B cell (primary cell): ENCODE measurements at regions not wholly inside any gene's neighbourhood (a gene's known extent, or its start where the extent isn't known, plus 50 kb on each side); places are given as distances from the start of the nearest gene placed in this dataset.

Experiments used
- ATAC-seq: fragments of 200-7000 bp; cut with Tn5 transposase; one replicate; pipeline ENCODE4 v1.10.0; 2021; ENCODE audit warnings: low read depth, mild to moderate bottlenecking, moderate number of reproducible peaks, moderate library complexity
- CTCF ChIA-PET: fragments of 350-600 bp; sonication (Branson Sonifier 250); formaldehyde crosslinking; loops from one replicate; lab custom pipeline; 2021; ENCODE audit warnings: antibody characterized with exemption, inconsistent platforms; lab: Charles Lee
- POLR2A ChIA-PET: fragments of 350-600 bp; sonication (Branson Sonifier 250); formaldehyde crosslinking; loops from one replicate; lab custom pipeline; 2021; ENCODE audit warnings: antibody characterized with exemption; lab: Charles Lee
- DNase-seq: peaks from one replicate; pipeline ENCODE4 v3.0.0; 2013
- H2AFZ ChIP-seq: 2 replicates; pipeline ENCODE4 v1.6.1; 2012; ENCODE audit warnings: mild to moderate bottlenecking, low read depth, low read length; ENCODE audit not compliant: insufficient read depth, poor library complexity, severe bottlenecking
- H3K27ac ChIP-seq, 2 donors: 1 replicate in 1 of 2; 2 replicates in 1 of 2; pipeline ENCODE4 v1.5.1; 2012 to 2013; ENCODE audit warnings: low read length in 2 of 2, mild to moderate bottlenecking in 2 of 2, moderate library complexity in 1 of 2
- H3K27me3 ChIP-seq, 4 experiments: fragments of 200-600 bp in 1 of 4; sonication (generic) in 1 of 4; replicated peaks in 1 of 4; 1 replicate in 2 of 4; 2 replicates in 2 of 4; pipeline versions ENCODE4 v1.6.1 to v1.7.0; 2013 to 2016; ENCODE audit warnings: low read length in 3 of 4, mild to moderate bottlenecking in 2 of 4, mixed read lengths in 1 of 4, moderate library complexity in 1 of 4; ENCODE audit not compliant: insufficient read depth in 4 of 4, control insufficient read depth in 3 of 4; ENCODE audit errors: control extremely low read depth in 1 of 4
- H3K36me3 ChIP-seq, 2 experiments: replicated peaks in 1 of 2; 1 replicate in 1 of 2; 2 replicates in 1 of 2; pipeline versions ENCODE4 v1.6.1 to v1.7.1; 2013; ENCODE audit warnings: low read length in 1 of 2; ENCODE audit not compliant: insufficient read depth in 2 of 2, control insufficient read depth in 1 of 2; ENCODE audit errors: control extremely low read depth in 1 of 2, extremely low read depth in 1 of 2
- H3K4me1 ChIP-seq, 2 donors: fragments of 200-600 bp in 1 of 2; sonication (generic) in 1 of 2; 1 replicate in 1 of 2; 2 replicates in 1 of 2; pipeline versions ENCODE4 v1.5.1 to v1.6.1; 2013 to 2017; ENCODE audit warnings: low read length in 2 of 2; ENCODE audit not compliant: control insufficient read depth in 2 of 2, insufficient read depth in 2 of 2
- H3K4me2 ChIP-seq: replicated peaks from 2 replicates; pipeline ENCODE3; 2012; ENCODE audit warnings: mild to moderate bottlenecking, low read depth, low read length; ENCODE audit not compliant: poor library complexity, severe bottlenecking
- H3K4me3 ChIP-seq, 5 experiments: fragments of 200-600 bp in 1 of 5; sonication (generic) in 1 of 5; 1 replicate in 3 of 5; 2 replicates in 2 of 5; pipeline versions ENCODE4 v1.5.1 to v1.7.0; 2011 to 2016; ENCODE audit warnings: low read length in 4 of 5, mild to moderate bottlenecking in 4 of 5, low read depth in 2 of 5, control low read depth in 1 of 5, moderate library complexity in 1 of 5; ENCODE audit not compliant: insufficient read depth in 1 of 5; ENCODE audit errors: control extremely low read depth in 1 of 5, extremely low read depth in 1 of 5
- H3K79me2 ChIP-seq: fragments of 200-600 bp; sonication (generic); one replicate; pipeline ENCODE4 v1.6.0; 2016; ENCODE audit warnings: low read length; ENCODE audit not compliant: control insufficient read depth, insufficient read depth
- H3K9ac ChIP-seq: fragments of 200-600 bp; sonication (generic); 2 replicates; pipeline ENCODE4 v1.6.1; 2017; ENCODE audit warnings: mild to moderate bottlenecking, low read length, moderate library complexity
- H3K9me3 ChIP-seq, 3 donors: one replicate each; pipeline versions ENCODE4 v1.6.1 to v1.7.1; 2013; ENCODE audit warnings: low read length in 2 of 3; ENCODE audit not compliant: control insufficient read depth in 2 of 3, insufficient read depth in 1 of 3; ENCODE audit errors: control extremely low read depth in 1 of 3
- H4K20me1 ChIP-seq: 2 replicates; pipeline ENCODE4 v1.6.0; 2012; ENCODE audit warnings: mild to moderate bottlenecking, low read length; ENCODE audit not compliant: insufficient read depth, control insufficient read depth, poor library complexity, severe bottlenecking
- H3K27ac Mint-ChIP-seq: one replicate; pipeline ENCODE4 v1.8.0; 2021; ENCODE audit warnings: mixed read lengths
- H3K27me3 Mint-ChIP-seq: one replicate; pipeline ENCODE4 v1.8.0; 2021; ENCODE audit warnings: mixed read lengths
- H3K4me1 Mint-ChIP-seq: one replicate; pipeline ENCODE4 v1.8.0; 2021; ENCODE audit warnings: mixed read lengths
- H3K4me3 Mint-ChIP-seq: one replicate; pipeline ENCODE4 v1.8.0; 2021; ENCODE audit warnings: mixed read lengths
- H3K9me3 Mint-ChIP-seq: one replicate; pipeline ENCODE4 v1.8.0; 2022; ENCODE audit warnings: mixed read lengths; ENCODE audit not compliant: insufficient read depth
- EZH2 ChIP-seq: IDR thresholded peaks from 2 replicates; pipeline ENCODE4 v1.6.1; 2012; ENCODE audit warnings: borderline replicate concordance, low read depth, mild to moderate bottlenecking, moderate library complexity, low read length; ENCODE audit not compliant: insufficient read depth, poor library complexity, severe bottlenecking
- WGBS: methylation state at CpG from one replicate; pipeline ENCODE4 v1.1.5; 2013; ENCODE audit warnings: missing lambda C conversion rate; ENCODE audit not compliant: insufficient coverage; 5-methylcytosine and 5-hydroxymethylcytosine counted together
- intact Hi-C: fragments of 100-400 bp; cut with micrococcal nuclease; formaldehyde crosslinking; loops from one replicate; pipeline ENCODE4 v1.10.0; 2022
- TF ChIP-seq, protein P1 (sequence below): fragments of 200-600 bp; IDR thresholded peaks from one replicate; pipeline ENCODE4 v1.8.0; 2022; ENCODE audit warnings: antibody characterized with exemption, mild to moderate bottlenecking

- intact Hi-C loops, result no loop called here
- H4K20me1 ChIP-seq, result no peaks in the 10 kb centered on the region
- H3K36me3 ChIP-seq, result no peaks in the 10 kb centered on the region
- Mint-ChIP-seq H3K9me3 (no peaks in the 10 kb centered on the region), H3K4me1 (peaks cover 8% of the 10 kb centered on the region), H3K27me3 (peaks cover 4% of the 10 kb centered on the region), H3K27ac (no peak overlapping the region), H3K4me3 (no peak overlapping the region)
- no peak overlapping the region for H3K4me2 ChIP-seq
- H2AFZ ChIP-seq, result no peak overlapping the region
- H3K79me2 ChIP-seq, result no peaks in the 10 kb centered on the region
- WGBS, result 81% methylated on average over 2 of the region's 2 CpGs
- H3K27me3 ChIP-seq, result no peaks in the 10 kb centered on the region
- DNase-seq (no peak), ATAC-seq (no peak)
- no peak overlapping the region for H3K27ac ChIP-seq
- POLR2A ChIA-PET, result no interaction called here
- no peaks in the 10 kb centered on the region for H3K4me1 ChIP-seq
- CTCF ChIA-PET, result no interaction called here
- H3K9me3 ChIP-seq, result peaks cover 0 to 2% (median 0%) of the 10 kb centered on the region in 3 donors
- no peak for TF ChIP-seq EZH2
- TF ChIP-seq, protein P1, sequence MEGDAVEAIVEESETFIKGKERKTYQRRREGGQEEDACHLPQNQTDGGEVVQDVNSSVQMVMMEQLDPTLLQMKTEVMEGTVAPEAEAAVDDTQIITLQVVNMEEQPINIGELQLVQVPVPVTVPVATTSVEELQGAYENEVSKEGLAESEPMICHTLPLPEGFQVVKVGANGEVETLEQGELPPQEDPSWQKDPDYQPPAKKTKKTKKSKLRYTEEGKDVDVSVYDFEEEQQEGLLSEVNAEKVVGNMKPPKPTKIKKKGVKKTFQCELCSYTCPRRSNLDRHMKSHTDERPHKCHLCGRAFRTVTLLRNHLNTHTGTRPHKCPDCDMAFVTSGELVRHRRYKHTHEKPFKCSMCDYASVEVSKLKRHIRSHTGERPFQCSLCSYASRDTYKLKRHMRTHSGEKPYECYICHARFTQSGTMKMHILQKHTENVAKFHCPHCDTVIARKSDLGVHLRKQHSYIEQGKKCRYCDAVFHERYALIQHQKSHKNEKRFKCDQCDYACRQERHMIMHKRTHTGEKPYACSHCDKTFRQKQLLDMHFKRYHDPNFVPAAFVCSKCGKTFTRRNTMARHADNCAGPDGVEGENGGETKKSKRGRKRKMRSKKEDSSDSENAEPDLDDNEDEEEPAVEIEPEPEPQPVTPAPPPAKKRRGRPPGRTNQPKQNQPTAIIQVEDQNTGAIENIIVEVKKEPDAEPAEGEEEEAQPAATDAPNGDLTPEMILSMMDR, result no peak
- H3K9ac ChIP-seq, result no peak overlapping the region
- H3K4me3 ChIP-seq, result no peak overlapping the region
Measured at GRCh38 chr18:10388373-10388772, 66.1 kb upstream of the APCDD1 start.

DNA sequence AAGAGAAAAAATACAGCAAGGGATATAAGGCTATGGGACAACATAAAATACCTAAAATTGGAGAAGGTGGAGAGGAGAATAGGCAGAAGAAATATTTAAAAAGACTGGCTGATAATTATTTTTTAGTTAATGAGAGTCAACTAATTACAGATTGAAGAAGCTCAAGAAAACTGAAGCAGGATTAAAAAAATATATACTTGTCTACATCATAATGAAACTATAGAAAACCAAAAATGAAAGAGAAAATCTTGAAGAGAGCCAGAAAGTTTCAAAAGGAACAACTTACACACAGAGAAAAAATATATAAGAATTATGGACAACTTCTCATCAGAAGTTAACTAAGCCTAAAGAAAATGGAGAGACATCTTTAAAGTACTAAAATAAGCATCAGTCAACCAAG lies 62.9 kb upstream of the APCDD1 start:
- no peaks in the 10 kb centered on the region for H3K27me3 Mint-ChIP-seq
- DNase-seq, result no peak
- no peak overlapping the region for H3K4me3 Mint-ChIP-seq
- peaks cover 0 to 3% (median 2%) of the 10 kb centered on the region in 3 donors for H3K9me3 ChIP-seq
- no peak overlapping the region for H3K27ac Mint-ChIP-seq
- ChIA-PET CTCF (no interaction called here), POLR2A (no interaction called here)
- H3K4me3 ChIP-seq, result no peak overlapping the region
- TF ChIP-seq, protein P1, result no peak
- TF ChIP-seq EZH2, result no peak
- no peaks in the 10 kb centered on the region for H3K27me3 ChIP-seq
- no peak overlapping the region for H3K4me2 ChIP-seq
- ATAC-seq, result no peak
- H2AFZ ChIP-seq, result no peak overlapping the region
- H3K9me3 Mint-ChIP-seq, result no peaks in the 10 kb centered on the region
- no peak overlapping the region for H3K27ac ChIP-seq
- no peaks in the 10 kb centered on the region for H3K79me2 ChIP-seq
- H3K9ac ChIP-seq, result no peak overlapping the region
- H3K36me3 ChIP-seq, result no peaks in the 10 kb centered on the region
- peaks cover 8% of the 10 kb centered on the region for H3K4me1 Mint-ChIP-seq
- intact Hi-C loops, result no loop called here
- no peaks in the 10 kb centered on the region for H4K20me1 ChIP-seq
- no peaks in the 10 kb centered on the region for H3K4me1 ChIP-seq
